GM23248 (cell line): ENCODE measurements at regions not wholly inside any gene's neighbourhood (a gene's known extent, or its start where the extent isn't known, plus 50 kb on each side); places are given as distances from the start of the nearest gene placed in this dataset.
A peak's percentile ranks its signal among the peaks of the same experiment; 100 is the strongest.

Source experiments
- DNase-seq: peaks from one replicate; pipeline ENCODE4 v3.0.0-alpha.2; 2015
- H2AFZ ChIP-seq: fragments of 200-600 bp; sonication (generic); 2 replicates; pipeline ENCODE4 v1.6.1; 2016; ENCODE audit warnings: antibody characterized with exemption
- H3F3A ChIP-seq: fragments of 200-600 bp; sonication (generic); 2 replicates; pipeline ENCODE4 v1.6.1; 2016; ENCODE audit warnings: mild to moderate bottlenecking, antibody characterized with exemption, mixed run types; ENCODE audit not compliant: insufficient read depth
- H3K27ac ChIP-seq: fragments of 200-600 bp; sonication (generic); 2 replicates; pipeline ENCODE4 v1.5.1; 2016; ENCODE audit warnings: mild to moderate bottlenecking
- H3K27me3 ChIP-seq: fragments of 200-600 bp; sonication (generic); replicated peaks from 2 replicates; pipeline ENCODE4 v1.6.1; 2016; ENCODE audit warnings: mild to moderate bottlenecking; ENCODE audit not compliant: insufficient read depth
- H3K36me3 ChIP-seq: fragments of 200-600 bp; sonication (generic); 2 replicates; pipeline ENCODE4 v1.6.1; 2016; ENCODE audit warnings: low read depth, mild to moderate bottlenecking
- H3K4me1 ChIP-seq: fragments of 200-600 bp; sonication (generic); 2 replicates; pipeline ENCODE4 v1.6.1; 2016; ENCODE audit warnings: mild to moderate bottlenecking; ENCODE audit not compliant: insufficient read depth
- H3K4me2 ChIP-seq: fragments of 200-600 bp; sonication (generic); one replicate; pipeline ENCODE4 v1.6.1; 2016; ENCODE audit warnings: mild to moderate bottlenecking; ENCODE audit not compliant: unreplicated experiment
- H3K4me3 ChIP-seq: fragments of 200-600 bp; sonication (generic); 2 replicates; pipeline ENCODE4 v1.5.1; 2016; ENCODE audit warnings: mild to moderate bottlenecking
- H3K79me2 ChIP-seq: fragments of 200-600 bp; sonication (generic); 2 replicates; pipeline ENCODE4 v1.6.1; 2016; ENCODE audit warnings: mild to moderate bottlenecking; ENCODE audit not compliant: insufficient read depth
- H3K9ac ChIP-seq: fragments of 200-600 bp; sonication (generic); 2 replicates; pipeline ENCODE4 v1.6.1; 2016; ENCODE audit warnings: mild to moderate bottlenecking
- H3K9me2 ChIP-seq: fragments of 200-600 bp; sonication (generic); 2 replicates; pipeline ENCODE4 v1.6.1; 2016; ENCODE audit warnings: mixed run types, mild to moderate bottlenecking, moderate library complexity; ENCODE audit not compliant: insufficient read depth
- H3K9me3 ChIP-seq: fragments of 200-600 bp; sonication (generic); one replicate; pipeline ENCODE4 v1.6.1; 2017; ENCODE audit warnings: low read depth
- H4K20me1 ChIP-seq: fragments of 200-600 bp; sonication (generic); 2 replicates; pipeline ENCODE4 v1.6.0; 2016; ENCODE audit not compliant: insufficient read depth
- EZH2 ChIP-seq: fragments of 200-600 bp; sonication (generic); IDR thresholded peaks from 2 replicates; pipeline ENCODE4 v1.6.1; 2018; ENCODE audit warnings: antibody characterized with exemption, mild to moderate bottlenecking; ENCODE audit not compliant: insufficient read depth, poor library complexity, severe bottlenecking
- EZH2phosphoT487 ChIP-seq: fragments of 200-600 bp; sonication (generic); IDR thresholded peaks from 2 replicates; pipeline ENCODE4 v1.6.1; 2018; ENCODE audit warnings: antibody characterized with exemption, moderate library complexity, mild to moderate bottlenecking, low read depth; ENCODE audit not compliant: insufficient read depth
- WGBS, 2 experiments: methylation state at CpG; one replicate each; pipeline ENCODE4 v1.1.6; 2015 to 2017; ENCODE audit warnings: low lambda C conversion rate in 2 of 2, low coverage in 1 of 2; ENCODE audit errors: missing lambda C conversion rate in 2 of 2; 5-methylcytosine and 5-hydroxymethylcytosine counted together
- in situ Hi-C: fragments of 300-500 bp; cut with MboI; formaldehyde crosslinking; loops from 2 replicates; pipeline ENCODE4 v1.15.0; 2020

GRCh38 chr3:76372497-76372896 lies 587.1 kb upstream of the ZNF717 start:
- WGBS, 2 experiments = 81 to 88% methylated on average over 2 of the region's 2 CpGs

DNA sequence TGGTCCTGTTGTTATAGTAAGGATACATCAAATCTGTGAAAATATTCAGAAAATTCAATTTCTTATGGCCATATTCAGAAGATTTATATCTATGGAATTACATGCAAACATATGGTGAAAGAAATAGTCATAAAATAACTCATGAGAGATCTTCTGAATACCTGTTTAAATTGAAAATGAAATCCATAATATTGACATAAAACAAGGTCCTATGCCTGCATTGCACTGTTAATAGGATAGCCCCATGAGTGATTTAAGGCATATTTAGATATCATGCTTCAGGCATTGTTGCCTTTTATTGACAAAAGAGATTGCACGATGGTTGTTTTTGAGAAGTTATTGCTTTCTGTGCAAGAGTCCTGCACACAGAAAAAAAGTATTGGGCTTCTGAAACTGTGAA lies 591.7 kb upstream of the ZNF717 start:
- no peaks in the 10 kb centered on the region for H3K9me2 ChIP-seq
- DNase-seq = no peak
- in situ Hi-C loops = no loop called here
- no peak overlapping the region for H3K9ac ChIP-seq
- H3K79me2 ChIP-seq = no peaks in the 10 kb centered on the region
- no peak overlapping the region for H3K4me3 ChIP-seq
- TF ChIP-seq EZH2 (no peak), EZH2phosphoT487 (no peak)
- H3K27me3 ChIP-seq = no peaks in the 10 kb centered on the region
- WGBS, 2 experiments = 89 to 100% methylated on average over 1 of the region's 1 CpG
- H3K4me2 ChIP-seq = no peak overlapping the region
- H2AFZ ChIP-seq = no peak overlapping the region
- H3K36me3 ChIP-seq = no peaks in the 10 kb centered on the region
- no peaks in the 10 kb centered on the region for H3K9me3 ChIP-seq
- H3F3A ChIP-seq = no peaks in the 10 kb centered on the region
- H3K27ac ChIP-seq = no peak overlapping the region
- H3K4me1 ChIP-seq = no peaks in the 10 kb centered on the region
- H4K20me1 ChIP-seq = no peaks in the 10 kb centered on the region

More at GRCh38 chr3:76372497-76372896, 587.1 kb upstream of the ZNF717 start:
- no peaks in the 10 kb centered on the region for H3K9me2 ChIP-seq
- H3K27ac ChIP-seq = no peak overlapping the region
- no peak overlapping the region for H2AFZ ChIP-seq
- no peak overlapping the region for H3K4me3 ChIP-seq
- H3K27me3 ChIP-seq = no peaks in the 10 kb centered on the region
- no peaks in the 10 kb centered on the region for H3K9me3 ChIP-seq
- H3K4me1 ChIP-seq = peaks cover 2% of the 10 kb centered on the region
- no peaks in the 10 kb centered on the region for H4K20me1 ChIP-seq
- in situ Hi-C loops = no loop called here
- DNase-seq = peak; percentile 5
- no peaks in the 10 kb centered on the region for H3F3A ChIP-seq
- H3K4me2 ChIP-seq = no peak overlapping the region
- TF ChIP-seq EZH2 = no peak
- no peak for TF ChIP-seq EZH2phosphoT487
- H3K9ac ChIP-seq = no peak overlapping the region
- no peaks in the 10 kb centered on the region for H3K79me2 ChIP-seq
- no peaks in the 10 kb centered on the region for H3K36me3 ChIP-seq

- TF ChIP-seq EZH2 = no peak
- no peak for TF ChIP-seq EZH2phosphoT487
Measured at GRCh38 chr3:76378789-76379188, 593.4 kb upstream of the ZNF717 start.

GRCh38 chr3:76383781-76384180 lies 598.4 kb upstream of the ZNF717 start:
- Histone ChIP-seq H3K36me3 (no peaks in the 10 kb centered on the region), H3K79me2 (no peaks in the 10 kb centered on the region), H3K9ac (no peak overlapping the region), H3K4me1 (no peaks in the 10 kb centered on the region), H3K9me2 (no peaks in the 10 kb centered on the region), H3K27me3 (no peaks in the 10 kb centered on the region), H3K4me3 (no peak overlapping the region), H4K20me1 (no peaks in the 10 kb centered on the region), H3K27ac (no peak overlapping the region), H2AFZ (no peak overlapping the region), H3F3A (no peaks in the 10 kb centered on the region), H3K4me2 (no peak overlapping the region), H3K9me3 (no peaks in the 10 kb centered on the region)
- in situ Hi-C loops = no loop called here
- WGBS, 2 experiments = 72 to 79% methylated on average over 6 of the region's 6 CpGs
- no peak for DNase-seq
- TF ChIP-seq EZH2 (no peak), EZH2phosphoT487 (no peak)

More at GRCh38 chr3:76378789-76379188, 593.4 kb upstream of the ZNF717 start:
- Histone ChIP-seq H3F3A (no peaks in the 10 kb centered on the region), H3K4me3 (no peak overlapping the region), H4K20me1 (no peaks in the 10 kb centered on the region), H3K9me2 (no peaks in the 10 kb centered on the region), H3K4me1 (no peaks in the 10 kb centered on the region), H3K79me2 (no peaks in the 10 kb centered on the region), H3K36me3 (no peaks in the 10 kb centered on the region), H3K27ac (no peak overlapping the region), H2AFZ (no peak overlapping the region), H3K27me3 (no peaks in the 10 kb centered on the region), H3K4me2 (no peak overlapping the region), H3K9ac (no peak overlapping the region), H3K9me3 (no peaks in the 10 kb centered on the region)
- WGBS, 2 experiments = 88% methylated on average over 4 of the region's 4 CpGs
- in situ Hi-C loops = no loop called here
- no peak for DNase-seq

- 38 to 49% methylated on average over 2 of the region's 2 CpGs for WGBS, 2 experiments
Measured at GRCh38 chr3:76387000-76387399, 601.7 kb upstream of the ZNF717 start.

More at GRCh38 chr3:76387000-76387399, 601.7 kb upstream of the ZNF717 start:
- Histone ChIP-seq H3K4me2 (no peak overlapping the region), H3K36me3 (no peaks in the 10 kb centered on the region), H3K27ac (no peak overlapping the region), H3K9me2 (no peaks in the 10 kb centered on the region), H3K9ac (no peak overlapping the region), H2AFZ (no peak overlapping the region), H3K4me3 (no peak overlapping the region), H3K79me2 (no peaks in the 10 kb centered on the region), H4K20me1 (no peaks in the 10 kb centered on the region), H3K27me3 (no peaks in the 10 kb centered on the region), H3K9me3 (no peaks in the 10 kb centered on the region), H3F3A (no peaks in the 10 kb centered on the region), H3K4me1 (no peaks in the 10 kb centered on the region)
- no peak for TF ChIP-seq EZH2phosphoT487
- no peak for TF ChIP-seq EZH2
- no peak for DNase-seq
- in situ Hi-C loops = no loop called here
